SK-N-SH (cell line): ENCODE measurements at regions not wholly inside any gene's neighbourhood (a gene's known extent, or its start where the extent isn't known, plus 50 kb on each side); places are given as distances from the start of the nearest gene placed in this dataset.

Experiments used
- CTCF ChIA-PET: fragments of 300-600, 350-600 bp; formaldehyde crosslinking; extraction: SDS; loops from one replicate; lab custom pipeline; 2021; lab: Yijun Ruan, JAX
- POLR2A ChIA-PET: fragments of 350-600 bp; sonication (Branson Sonifier 250); formaldehyde crosslinking; extraction: SDS; loops from one replicate; lab custom pipeline; 2020; ENCODE audit warnings: antibody characterized with exemption, inconsistent platforms; lab: Yijun Ruan, JAX
- DNase-seq: peaks from one replicate; pipeline ENCODE4 v3.0.0; 2012
- H2AFZ ChIP-seq: fragments of 200-600 bp; sonication (generic); 2 replicates; pipeline ENCODE4 v1.8.1; 2016; ENCODE audit warnings: antibody characterized with exemption, mild to moderate bottlenecking, low read depth
- H3F3A ChIP-seq: fragments of 200-600 bp; sonication (generic); replicated peaks from 2 replicates; pipeline ENCODE3; 2016; ENCODE audit warnings: antibody characterized with exemption, mild to moderate bottlenecking; ENCODE audit not compliant: insufficient read depth
- H3K27ac ChIP-seq, 2 experiments: fragments of 200-500 bp in 1 of 2; fragments of 200-600 bp in 1 of 2; sonication (Bioruptor generic) in 1 of 2; sonication (generic), shearing (Covaris generic) in 1 of 2; 2 replicates each; pipeline versions ENCODE4 v1.5.1 to v1.6.1; 2014 to 2016; ENCODE audit warnings: low read depth in 2 of 2, inconsistent platforms in 1 of 2, low read length in 1 of 2, mild to moderate bottlenecking in 1 of 2, mixed read lengths in 1 of 2
- H3K27me3 ChIP-seq: fragments of 200-600 bp; sonication (generic), shearing (Covaris generic); 2 replicates; pipeline ENCODE4 v1.6.1; 2016; ENCODE audit warnings: mixed run types; ENCODE audit not compliant: insufficient read depth
- H3K36me3 ChIP-seq, 2 experiments: fragments of 200-500 bp in 1 of 2; fragments of 200-600 bp in 1 of 2; sonication (Bioruptor generic) in 1 of 2; sonication (generic) in 1 of 2; replicated peaks in 1 of 2; 2 replicates each; pipeline versions ENCODE3 to v1.5.1; 2014 to 2016; ENCODE audit warnings: low read length in 1 of 2, mild to moderate bottlenecking in 1 of 2; ENCODE audit not compliant: insufficient read depth in 2 of 2, control insufficient read depth in 1 of 2
- H3K4me1 ChIP-seq, 2 experiments: fragments of 200-500 bp in 1 of 2; fragments of 200-600 bp in 1 of 2; sonication (Bioruptor generic) in 1 of 2; sonication (generic), shearing (Covaris generic) in 1 of 2; 2 replicates each; pipeline versions ENCODE4 v1.5.1 to v1.6.1; 2014 to 2016; ENCODE audit warnings: low read depth in 1 of 2, low read length in 1 of 2, mixed run types in 1 of 2; ENCODE audit not compliant: insufficient read depth in 2 of 2, control insufficient read depth in 1 of 2
- H3K4me2 ChIP-seq: fragments of 200-600 bp; sonication (generic), shearing (Covaris generic); 2 replicates; pipeline ENCODE4 v1.6.1; 2017; ENCODE audit warnings: mixed run types
- H3K4me3 ChIP-seq, 2 experiments: fragments of 200-500 bp in 1 of 2; fragments of 200-600 bp in 1 of 2; sonication (Bioruptor generic) in 1 of 2; sonication (generic), shearing (Covaris generic) in 1 of 2; 2 replicates each; pipeline versions ENCODE4 v1.5.1 to v1.8.1; 2014 to 2016; ENCODE audit warnings: low read depth in 2 of 2, inconsistent platforms in 1 of 2, low read length in 1 of 2, mild to moderate bottlenecking in 1 of 2, mixed read lengths in 1 of 2, moderate library complexity in 1 of 2
- H3K79me2 ChIP-seq: fragments of 200-600 bp; sonication (generic); 2 replicates; pipeline ENCODE4 v1.8.1; 2017; ENCODE audit warnings: mild to moderate bottlenecking; ENCODE audit not compliant: insufficient read depth
- H3K9ac ChIP-seq: fragments of 200-600 bp; sonication (generic); 2 replicates; pipeline ENCODE4 v1.6.1; 2017; ENCODE audit warnings: mixed run types
- H3K9me2 ChIP-seq: fragments of 200-600 bp; sonication (generic); 2 replicates; pipeline ENCODE4 v1.6.1; 2017; ENCODE audit warnings: mixed run types
- H3K9me3 ChIP-seq: fragments of 200-600 bp; sonication (generic); 2 replicates; pipeline ENCODE4 v1.6.1; 2017; ENCODE audit warnings: mixed run types, mild to moderate bottlenecking, moderate library complexity
- H4K20me1 ChIP-seq: fragments of 200-600 bp; sonication (generic); 2 replicates; pipeline ENCODE4 v1.6.1; 2017; ENCODE audit warnings: mild to moderate bottlenecking, mixed run types; ENCODE audit not compliant: insufficient read depth
- EZH2phosphoT487 ChIP-seq: fragments of 200-600 bp; sonication (generic); IDR thresholded peaks from 2 replicates; pipeline ENCODE4 v1.6.1; 2017; ENCODE audit warnings: low read depth, mixed run types, mild to moderate bottlenecking, antibody characterized with exemption, moderate library complexity, borderline replicate concordance
- FOSL2 ChIP-seq: IDR thresholded peaks from 2 replicates; pipeline ENCODE4 v1.4.0; 2012; ENCODE audit warnings: low read depth, mild to moderate bottlenecking, moderate library complexity, borderline replicate concordance
- FOXM1 ChIP-seq: IDR thresholded peaks from 2 replicates; pipeline ENCODE4 v1.4.0; 2012; ENCODE audit warnings: low read depth, mild to moderate bottlenecking
- GABPA ChIP-seq: IDR thresholded peaks from 2 replicates; pipeline ENCODE4 v1.4.0; 2012; ENCODE audit warnings: low read depth, mild to moderate bottlenecking
- IRF3 ChIP-seq: fragments of 150-350 bp; IDR thresholded peaks from 2 replicates; pipeline ENCODE4 v1.6.1; 2016; ENCODE audit warnings: mild to moderate bottlenecking, low read depth, low read length
- MAX ChIP-seq: IDR thresholded peaks from 2 replicates; pipeline ENCODE4 v1.4.0; 2012; ENCODE audit warnings: low read depth
- MEF2A ChIP-seq: IDR thresholded peaks from 2 replicates; pipeline ENCODE4 v1.4.0; 2012; ENCODE audit warnings: low read depth, borderline replicate concordance
- MXI1 ChIP-seq: IDR thresholded peaks from 2 replicates; pipeline ENCODE4 v1.6.1; 2012; ENCODE audit warnings: mild to moderate bottlenecking, low read depth, low read length, improper control_type of control experiment
- NRF1 ChIP-seq: IDR thresholded peaks from 2 replicates; pipeline ENCODE4 v1.6.1; 2012; ENCODE audit warnings: low read depth, mild to moderate bottlenecking, low read length
- PBX3 ChIP-seq: IDR thresholded peaks from 2 replicates; pipeline ENCODE4; 2012
- RAD21 ChIP-seq: IDR thresholded peaks from 2 replicates; pipeline ENCODE4 v1.6.1; 2012; ENCODE audit warnings: mild to moderate bottlenecking, low read length
- RXRA ChIP-seq: IDR thresholded peaks from 2 replicates; pipeline ENCODE4 v1.4.0; 2012; ENCODE audit warnings: low read depth, mild to moderate bottlenecking, borderline replicate concordance
- SIN3A ChIP-seq: IDR thresholded peaks from 2 replicates; pipeline ENCODE4 v1.6.1; 2012; ENCODE audit warnings: low read depth, mild to moderate bottlenecking, low read length, moderate library complexity, borderline replicate concordance
- TAF1 ChIP-seq: IDR thresholded peaks from 2 replicates; pipeline ENCODE4 v1.6.1; 2012; ENCODE audit warnings: low read depth, mild to moderate bottlenecking, low read length, moderate library complexity, borderline replicate concordance
- ZBTB33 ChIP-seq: IDR thresholded peaks from 2 replicates; pipeline ENCODE4 v1.4.0; 2012; ENCODE audit warnings: low read depth, borderline replicate concordance
- WGBS: methylation state at CpG from one replicate; pipeline ENCODE4 v1.1.6; 2017; ENCODE audit warnings: low lambda C conversion rate; 5-methylcytosine and 5-hydroxymethylcytosine counted together

DNA sequence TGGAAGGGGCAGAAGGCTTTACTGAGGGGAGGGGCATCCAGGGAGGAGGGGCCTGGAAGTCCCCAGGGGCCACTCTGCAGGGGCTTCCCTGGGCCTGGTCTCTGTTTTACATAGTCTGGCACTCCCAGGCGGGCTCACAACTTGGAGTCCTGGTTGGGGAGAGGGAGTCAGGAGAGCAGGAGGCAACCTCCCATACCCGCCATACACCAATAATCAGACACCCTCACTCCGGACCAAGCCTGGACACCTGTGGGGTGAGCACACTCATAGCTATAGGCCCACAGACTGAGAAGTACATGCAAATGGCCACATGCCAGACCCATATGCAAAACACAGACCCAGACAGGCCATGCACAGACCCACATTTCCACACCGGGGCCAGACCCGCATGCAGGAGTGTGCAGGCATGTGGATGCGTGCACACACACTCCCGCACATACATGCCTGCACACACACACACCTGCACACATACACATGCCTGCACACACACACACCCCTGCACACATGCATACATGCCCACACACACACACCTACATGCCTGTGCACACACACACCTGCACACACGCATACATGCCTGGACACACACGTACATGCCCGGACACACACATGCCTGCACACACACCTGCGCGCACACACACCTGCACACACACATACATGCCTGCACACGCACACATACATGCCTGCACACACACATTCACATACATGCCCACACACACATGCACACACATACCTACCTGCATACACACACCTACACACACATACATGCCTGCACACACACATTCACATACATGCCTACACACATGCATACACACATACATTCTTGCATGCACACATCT, 89.5 kb upstream of the RUNX3 start:
- Histone ChIP-seq H3K4me3 (no peak overlapping the region), H3K9me3 (no peaks in the 10 kb centered on the region), H3K27ac (no peak overlapping the region), H3K36me3 (no peaks in the 10 kb centered on the region), H4K20me1 (no peaks in the 10 kb centered on the region), H3F3A (no peaks in the 10 kb centered on the region), H3K9me2 (no peaks in the 10 kb centered on the region)
- no peak for DNase-seq
- no peak for TF ChIP-seq ZBTB33
- TF ChIP-seq MXI1 = no peak
- TF ChIP-seq TAF1 = no peak
- no peak for TF ChIP-seq SIN3A
- TF ChIP-seq PBX3 = no peak
- no peak for TF ChIP-seq RXRA
- TF ChIP-seq IRF3 = no peak
- TF ChIP-seq MAX = no peak
- no peak for TF ChIP-seq EZH2phosphoT487
- no peak for TF ChIP-seq MEF2A
- TF ChIP-seq FOSL2 = no peak
- no peak for TF ChIP-seq RAD21
- TF ChIP-seq FOXM1 = no peak
- TF ChIP-seq GABPA = no peak
- no peak for TF ChIP-seq NRF1
- TF ChIP-seq, all 33 proteins: peak for 0
- POLR2A ChIA-PET = no interaction called here
- H3K79me2 ChIP-seq = no peaks in the 10 kb centered on the region
- WGBS = 85% methylated on average over 11 of the region's 13 CpGs
- no peak overlapping the region for H3K9ac ChIP-seq
- no peak overlapping the region for H3K4me2 ChIP-seq
- CTCF ChIA-PET = no interaction called here
- no peaks in the 10 kb centered on the region for H3K27me3 ChIP-seq
- peaks cover 8 to 9% of the 10 kb centered on the region in 2 experiments; a peak in 3 of 4 replicates for H3K4me1 ChIP-seq
- no peak overlapping the region for H2AFZ ChIP-seq
